NB4 (cell line): ENCODE measurements at regions not wholly inside any gene's neighbourhood (a gene's known extent, or its start where the extent isn't known, plus 50 kb on each side); places are given as distances from the start of the nearest gene placed in this dataset.

ENCODE experiments used
- DNase-seq: peaks from one replicate; pipeline ENCODE4 v3.0.0; 2010; ENCODE audit warnings: low read depth
- H3K4me3 ChIP-seq: one replicate; pipeline ENCODE4 v1.5.1; 2011; ENCODE audit warnings: mild to moderate bottlenecking, low read depth, low read length, moderate library complexity
- CTCF ChIP-seq: IDR thresholded peaks from one replicate; pipeline ENCODE4 v1.5.1; 2012; ENCODE audit warnings: low read depth, low read length
- MAX ChIP-seq: IDR thresholded peaks from 2 replicates; pipeline ENCODE4 v1.6.1; 2011; ENCODE audit warnings: low read depth, low read length
- MYC ChIP-seq: IDR thresholded peaks from 2 replicates; pipeline ENCODE4 v1.6.1; 2011; ENCODE audit warnings: low read depth, low read length
- POLR2A ChIP-seq: IDR thresholded peaks from 2 replicates; pipeline ENCODE4 v1.6.1; 2011; ENCODE audit warnings: mild to moderate bottlenecking; ENCODE audit not compliant: insufficient read length; ENCODE audit errors: extremely low read depth

GRCh38 chr11:91639359-91639758, 585.3 kb upstream of the FAT3 start:
- TF ChIP-seq MAX (no peak), MYC (no peak), POLR2A (no peak), CTCF (no peak)
- no peak for DNase-seq

GRCh38 chr11:91630916-91631673, 593.5 kb upstream of the FAT3 start:
- no peak for DNase-seq
- no peak overlapping the region for H3K4me3 ChIP-seq
- no peak for TF ChIP-seq MAX
- no peak for TF ChIP-seq POLR2A
- no peak for TF ChIP-seq CTCF
- TF ChIP-seq MYC, result no peak

More at GRCh38 chr11:91639359-91639758, 585.3 kb upstream of the FAT3 start:
- no peak overlapping the region for H3K4me3 ChIP-seq

- TF ChIP-seq POLR2A (no peak), MAX (no peak), CTCF (no peak), MYC (no peak)
- no peak for DNase-seq
- no peak overlapping the region for H3K4me3 ChIP-seq
These were observed 599.1 kb upstream of the FAT3 start for GRCh38 chr11:91625495-91625894.

GRCh38 chr11:91624021-91624420, 600.6 kb upstream of the FAT3 start:
- no peak for TF ChIP-seq MAX
- TF ChIP-seq CTCF, result no peak
- no peak for TF ChIP-seq MYC
- TF ChIP-seq POLR2A, result no peak
- no peak for DNase-seq
- H3K4me3 ChIP-seq, result no peak overlapping the region

- no peak for DNase-seq
- H3K4me3 ChIP-seq, result no peak overlapping the region
These were observed 615.9 kb upstream of the FAT3 start for GRCh38 chr11:91608677-91609076.

More at GRCh38 chr11:91608677-91609076, 615.9 kb upstream of the FAT3 start:
- no peak for TF ChIP-seq MAX
- no peak for TF ChIP-seq POLR2A
- no peak for TF ChIP-seq MYC
- no peak for TF ChIP-seq CTCF
